ENCODE measurements at regions not wholly inside any gene's neighbourhood (a gene's known extent, or its start where the extent isn't known, plus 50 kb on each side); places are given as distances from the start of the nearest gene placed in this dataset.

- Histone ChIP-seq H3K4me1 (ENCODE audit: control insufficient read depth, insufficient read depth, low read length, poor library complexity, severe bottlenecking) (peaks cover 62% of the 10 kb centered on the region), H3K36me3 (ENCODE audit: control insufficient read depth, insufficient read depth, low read length) (no peaks in the 10 kb centered on the region), H3K27ac (ENCODE audit: low read depth, low read length, severe bottlenecking) (peak overlapping the region; percentile 94), H3K9me3 (ENCODE audit: control insufficient read depth, low read length) (no peaks in the 10 kb centered on the region), H3K4me3 (ENCODE audit: extremely low read depth, insufficient read depth, low read length, poor library complexity, severe bottlenecking) (no peak overlapping the region)
- 71 to 100% methylated on average over 1 of the region's 5 CpGs for WGBS, 2 experiments (ENCODE audit: insufficient coverage in 2 of 2)
Measured at GRCh38 chr1:94325377-94326302, 88.3 kb upstream of the ARHGAP29 start.

GRCh38 chr1:94324178-94324544 is 86.8 kb upstream of the ARHGAP29 start:
- WGBS, 2 experiments (ENCODE audit: insufficient coverage in 2 of 2), result 80 to 93% methylated on average over 3 of the region's 4 CpGs
- Histone ChIP-seq H3K27ac (ENCODE audit: low read depth, low read length, severe bottlenecking) (no peak overlapping the region), H3K4me1 (ENCODE audit: control insufficient read depth, insufficient read depth, low read length, poor library complexity, severe bottlenecking) (peaks cover 73% of the 10 kb centered on the region)

GRCh38 chr1:94323311-94324177 is 86.2 kb upstream of the ARHGAP29 start:
- WGBS, 2 experiments (ENCODE audit: insufficient coverage in 2 of 2), result 89 to 93% methylated on average over 2 to 3 of the region's 7 CpGs
- Histone ChIP-seq H3K4me1 (ENCODE audit: control insufficient read depth, insufficient read depth, low read length, poor library complexity, severe bottlenecking) (peaks cover 75% of the 10 kb centered on the region), H3K4me3 (ENCODE audit: extremely low read depth, insufficient read depth, low read length, poor library complexity, severe bottlenecking) (no peak overlapping the region), H3K9me3 (ENCODE audit: control insufficient read depth, low read length) (no peaks in the 10 kb centered on the region), H3K36me3 (ENCODE audit: control insufficient read depth, insufficient read depth, low read length) (no peaks in the 10 kb centered on the region), H3K27ac (ENCODE audit: low read depth, low read length, severe bottlenecking) (no peak overlapping the region)

More at GRCh38 chr1:94324178-94324544, 86.8 kb upstream of the ARHGAP29 start:
- Histone ChIP-seq H3K9me3 (ENCODE audit: control insufficient read depth, low read length) (no peaks in the 10 kb centered on the region), H3K4me3 (ENCODE audit: extremely low read depth, insufficient read depth, low read length, poor library complexity, severe bottlenecking) (no peak overlapping the region), H3K36me3 (ENCODE audit: control insufficient read depth, insufficient read depth, low read length) (no peaks in the 10 kb centered on the region)

GRCh38 chr1:94322696-94323095 is 85.3 kb upstream of the ARHGAP29 start:
- peak overlapping the region; percentile 49 for H3K27ac ChIP-seq (ENCODE audit: low read depth, low read length, severe bottlenecking)
- no peaks in the 10 kb centered on the region for H3K36me3 ChIP-seq (ENCODE audit: control insufficient read depth, insufficient read depth, low read length)
- peaks cover 76% of the 10 kb centered on the region for H3K4me1 ChIP-seq (ENCODE audit: control insufficient read depth, insufficient read depth, low read length, poor library complexity, severe bottlenecking)
- no peak overlapping the region for H3K4me3 ChIP-seq (ENCODE audit: extremely low read depth, insufficient read depth, low read length, poor library complexity, severe bottlenecking)
- no peaks in the 10 kb centered on the region for H3K9me3 ChIP-seq (ENCODE audit: control insufficient read depth, low read length)
- 49 to 62% methylated on average over 3 to 5 of the region's 5 CpGs for WGBS, 2 experiments (ENCODE audit: insufficient coverage in 2 of 2)

GRCh38 chr1:94321662-94322061 is 84.3 kb upstream of the ARHGAP29 start:
- H3K4me3 ChIP-seq (ENCODE audit: extremely low read depth, insufficient read depth, low read length, poor library complexity, severe bottlenecking), result no peak overlapping the region
- no peaks in the 10 kb centered on the region for H3K36me3 ChIP-seq (ENCODE audit: control insufficient read depth, insufficient read depth, low read length)
- H3K9me3 ChIP-seq (ENCODE audit: control insufficient read depth, low read length), result no peaks in the 10 kb centered on the region
- no peak overlapping the region for H3K27ac ChIP-seq (ENCODE audit: low read depth, low read length, severe bottlenecking)
- H3K4me1 ChIP-seq (ENCODE audit: control insufficient read depth, insufficient read depth, low read length, poor library complexity, severe bottlenecking), result peaks cover 74% of the 10 kb centered on the region
- no CpG with 5 or more reads among the region's 3 CpGs for WGBS, 2 experiments (ENCODE audit: insufficient coverage in 2 of 2)

- Histone ChIP-seq H3K36me3 (ENCODE audit: control insufficient read depth, insufficient read depth, low read length) (no peaks in the 10 kb centered on the region), H3K4me3 (ENCODE audit: extremely low read depth, insufficient read depth, low read length, poor library complexity, severe bottlenecking) (no peak overlapping the region), H3K9me3 (ENCODE audit: control insufficient read depth, low read length) (no peaks in the 10 kb centered on the region), H3K4me1 (ENCODE audit: control insufficient read depth, insufficient read depth, low read length, poor library complexity, severe bottlenecking) (peaks cover 68% of the 10 kb centered on the region), H3K27ac (ENCODE audit: low read depth, low read length, severe bottlenecking) (peak overlapping the region; percentile 70)
- 85 to 91% methylated on average over 4 to 6 of the region's 8 CpGs for WGBS, 2 experiments (ENCODE audit: insufficient coverage in 2 of 2)
Measured at GRCh38 chr1:94319319-94320102, 82.1 kb upstream of the ARHGAP29 start.

- Histone ChIP-seq H3K27ac (ENCODE audit: low read depth, low read length, severe bottlenecking) (peak overlapping the region; percentile 70), H3K4me1 (ENCODE audit: control insufficient read depth, insufficient read depth, low read length, poor library complexity, severe bottlenecking) (peaks cover 58% of the 10 kb centered on the region), H3K36me3 (ENCODE audit: control insufficient read depth, insufficient read depth, low read length) (no peaks in the 10 kb centered on the region), H3K9me3 (ENCODE audit: control insufficient read depth, low read length) (no peaks in the 10 kb centered on the region), H3K4me3 (ENCODE audit: extremely low read depth, insufficient read depth, low read length, poor library complexity, severe bottlenecking) (no peak overlapping the region)
- 94 to 95% methylated on average over 5 to 6 of the region's 6 CpGs for WGBS, 2 experiments (ENCODE audit: insufficient coverage in 2 of 2)
Measured at GRCh38 chr1:94318505-94319030, 81.2 kb upstream of the ARHGAP29 start.

- H3K9me3 ChIP-seq (ENCODE audit: control insufficient read depth, low read length), result no peaks in the 10 kb centered on the region
- no CpG with 5 or more reads among the region's 1 CpG for WGBS, 2 experiments (ENCODE audit: insufficient coverage in 2 of 2)
- H3K4me1 ChIP-seq (ENCODE audit: control insufficient read depth, insufficient read depth, low read length, poor library complexity, severe bottlenecking), result peaks cover 50% of the 10 kb centered on the region
- H3K27ac ChIP-seq (ENCODE audit: low read depth, low read length, severe bottlenecking), result peak overlapping the region; percentile 51
- H3K36me3 ChIP-seq (ENCODE audit: control insufficient read depth, insufficient read depth, low read length), result no peaks in the 10 kb centered on the region
- no peak overlapping the region for H3K4me3 ChIP-seq (ENCODE audit: extremely low read depth, insufficient read depth, low read length, poor library complexity, severe bottlenecking)
Measured at GRCh38 chr1:94317790-94318188, 80.4 kb upstream of the ARHGAP29 start.

GRCh38 chr1:94316836-94317789 is 79.7 kb upstream of the ARHGAP29 start:
- Histone ChIP-seq H3K27ac (ENCODE audit: low read depth, low read length, severe bottlenecking) (peak overlapping the region; percentile 51), H3K4me3 (ENCODE audit: extremely low read depth, insufficient read depth, low read length, poor library complexity, severe bottlenecking) (no peak overlapping the region), H3K36me3 (ENCODE audit: control insufficient read depth, insufficient read depth, low read length) (no peaks in the 10 kb centered on the region), H3K9me3 (ENCODE audit: control insufficient read depth, low read length) (no peaks in the 10 kb centered on the region), H3K4me1 (ENCODE audit: control insufficient read depth, insufficient read depth, low read length, poor library complexity, severe bottlenecking) (peaks cover 44% of the 10 kb centered on the region)
- 62 to 82% methylated on average over 1 to 5 of the region's 8 CpGs for WGBS, 2 experiments (ENCODE audit: insufficient coverage in 2 of 2)

Measured in mesodermal cell (in vitro differentiated cells).